SK-N-SH (cell line): ENCODE measurements at regions not wholly inside any gene's neighbourhood (a gene's known extent, or its start where the extent isn't known, plus 50 kb on each side); places are given as distances from the start of the nearest gene placed in this dataset.

Source experiments
- CHD2 ChIP-seq: fragments of 150-350 bp; IDR thresholded peaks from 2 replicates; pipeline ENCODE4 v1.6.1; 2018; ENCODE audit warnings: low read length; ENCODE audit not compliant: partially characterized antibody
- MXI1 ChIP-seq: IDR thresholded peaks from 2 replicates; pipeline ENCODE4 v1.6.1; 2012; ENCODE audit warnings: mild to moderate bottlenecking, low read depth, low read length, improper control_type of control experiment
- SIN3A ChIP-seq: IDR thresholded peaks from 2 replicates; pipeline ENCODE4 v1.6.1; 2012; ENCODE audit warnings: low read depth, mild to moderate bottlenecking, low read length, moderate library complexity, borderline replicate concordance
- TAF1 ChIP-seq: IDR thresholded peaks from 2 replicates; pipeline ENCODE4 v1.6.1; 2012; ENCODE audit warnings: low read depth, mild to moderate bottlenecking, low read length, moderate library complexity, borderline replicate concordance
- TF ChIP-seq, protein P1 (sequence below): fragments of 200-600 bp; sonication (generic); IDR thresholded peaks from 2 replicates; pipeline ENCODE4 v1.6.1; 2017; ENCODE audit warnings: antibody characterized with exemption, mild to moderate bottlenecking, moderate library complexity

DNA sequence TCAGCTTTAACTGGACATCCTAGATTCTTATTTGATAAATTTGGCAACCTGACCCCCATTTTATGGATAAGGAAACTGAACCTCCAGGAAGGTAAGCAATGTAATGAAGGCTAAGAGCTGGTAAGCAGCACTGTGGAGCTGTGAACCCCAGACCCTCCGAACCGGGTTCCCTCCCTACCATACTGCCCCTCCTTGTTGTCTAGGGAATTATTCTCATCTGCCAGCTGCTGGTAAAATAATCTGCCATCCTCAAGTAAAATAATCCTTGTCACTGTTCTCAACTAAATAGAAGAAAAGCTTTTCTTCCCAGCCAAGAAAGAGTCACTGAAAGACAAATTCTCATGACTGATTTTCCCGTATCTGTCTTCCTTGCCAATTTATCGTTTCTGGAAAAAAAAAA, 55.8 kb upstream of the PRDX6 start:
- TF ChIP-seq MXI1 (no peak), TAF1 (no peak), CHD2 (no peak), SIN3A (no peak)
- TF ChIP-seq, protein P1, sequence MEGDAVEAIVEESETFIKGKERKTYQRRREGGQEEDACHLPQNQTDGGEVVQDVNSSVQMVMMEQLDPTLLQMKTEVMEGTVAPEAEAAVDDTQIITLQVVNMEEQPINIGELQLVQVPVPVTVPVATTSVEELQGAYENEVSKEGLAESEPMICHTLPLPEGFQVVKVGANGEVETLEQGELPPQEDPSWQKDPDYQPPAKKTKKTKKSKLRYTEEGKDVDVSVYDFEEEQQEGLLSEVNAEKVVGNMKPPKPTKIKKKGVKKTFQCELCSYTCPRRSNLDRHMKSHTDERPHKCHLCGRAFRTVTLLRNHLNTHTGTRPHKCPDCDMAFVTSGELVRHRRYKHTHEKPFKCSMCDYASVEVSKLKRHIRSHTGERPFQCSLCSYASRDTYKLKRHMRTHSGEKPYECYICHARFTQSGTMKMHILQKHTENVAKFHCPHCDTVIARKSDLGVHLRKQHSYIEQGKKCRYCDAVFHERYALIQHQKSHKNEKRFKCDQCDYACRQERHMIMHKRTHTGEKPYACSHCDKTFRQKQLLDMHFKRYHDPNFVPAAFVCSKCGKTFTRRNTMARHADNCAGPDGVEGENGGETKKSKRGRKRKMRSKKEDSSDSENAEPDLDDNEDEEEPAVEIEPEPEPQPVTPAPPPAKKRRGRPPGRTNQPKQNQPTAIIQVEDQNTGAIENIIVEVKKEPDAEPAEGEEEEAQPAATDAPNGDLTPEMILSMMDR, result no peak
